ENCODE measurements at regions not wholly inside any gene's neighbourhood (a gene's known extent, or its start where the extent isn't known, plus 50 kb on each side); places are given as distances from the start of the nearest gene placed in this dataset.

DNA sequence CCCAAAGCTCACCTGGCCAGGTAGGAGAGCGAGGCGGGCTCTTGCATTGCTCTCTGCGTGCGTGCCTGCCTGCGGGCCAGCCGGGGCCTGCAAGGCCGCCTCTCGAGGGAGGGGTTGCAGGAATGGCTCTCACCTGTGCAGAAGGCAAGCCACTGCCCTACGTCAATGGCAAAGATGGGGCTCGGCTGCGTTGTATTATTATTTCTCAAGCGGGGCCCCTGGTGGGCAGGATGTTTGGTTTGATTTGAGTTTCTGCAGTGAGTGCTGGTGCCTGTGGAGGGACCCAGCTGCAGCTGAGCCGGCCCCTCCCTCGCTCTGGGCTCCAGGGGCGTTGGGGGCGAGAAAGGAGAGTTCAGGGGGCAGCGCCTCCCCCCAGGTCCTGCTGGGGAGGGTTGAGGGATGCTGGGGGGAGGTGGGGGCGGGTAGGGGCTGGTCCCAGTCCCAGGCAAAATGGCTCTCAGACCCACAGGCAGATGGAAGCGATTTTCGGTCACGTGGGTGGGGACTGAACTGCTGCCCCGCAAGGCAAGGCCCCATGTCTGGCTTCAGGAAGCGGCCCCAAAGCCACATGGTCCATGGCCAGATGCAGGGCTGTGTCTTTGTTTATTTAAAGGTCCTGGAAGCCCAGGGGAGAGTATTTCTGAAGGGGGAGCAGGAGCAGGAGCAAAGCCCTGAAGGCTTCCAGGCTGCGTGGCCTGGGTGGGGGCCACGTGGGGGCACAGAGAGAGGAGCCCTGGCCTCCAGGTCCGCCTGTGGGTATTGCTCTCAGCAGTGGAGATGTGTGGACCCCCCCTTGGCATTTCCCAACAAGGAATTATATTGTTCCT is 338.8 kb downstream of the SEC14L1 start:
- no peak for DNase-seq

GRCh38 chr17:77480199-77480508 is 339.4 kb downstream of the SEC14L1 start:
- DNase-seq: no peak

- DNase-seq: no peak
Observed at GRCh38 chr17:77480509-77481215, 339.9 kb downstream of the SEC14L1 start.

DNA sequence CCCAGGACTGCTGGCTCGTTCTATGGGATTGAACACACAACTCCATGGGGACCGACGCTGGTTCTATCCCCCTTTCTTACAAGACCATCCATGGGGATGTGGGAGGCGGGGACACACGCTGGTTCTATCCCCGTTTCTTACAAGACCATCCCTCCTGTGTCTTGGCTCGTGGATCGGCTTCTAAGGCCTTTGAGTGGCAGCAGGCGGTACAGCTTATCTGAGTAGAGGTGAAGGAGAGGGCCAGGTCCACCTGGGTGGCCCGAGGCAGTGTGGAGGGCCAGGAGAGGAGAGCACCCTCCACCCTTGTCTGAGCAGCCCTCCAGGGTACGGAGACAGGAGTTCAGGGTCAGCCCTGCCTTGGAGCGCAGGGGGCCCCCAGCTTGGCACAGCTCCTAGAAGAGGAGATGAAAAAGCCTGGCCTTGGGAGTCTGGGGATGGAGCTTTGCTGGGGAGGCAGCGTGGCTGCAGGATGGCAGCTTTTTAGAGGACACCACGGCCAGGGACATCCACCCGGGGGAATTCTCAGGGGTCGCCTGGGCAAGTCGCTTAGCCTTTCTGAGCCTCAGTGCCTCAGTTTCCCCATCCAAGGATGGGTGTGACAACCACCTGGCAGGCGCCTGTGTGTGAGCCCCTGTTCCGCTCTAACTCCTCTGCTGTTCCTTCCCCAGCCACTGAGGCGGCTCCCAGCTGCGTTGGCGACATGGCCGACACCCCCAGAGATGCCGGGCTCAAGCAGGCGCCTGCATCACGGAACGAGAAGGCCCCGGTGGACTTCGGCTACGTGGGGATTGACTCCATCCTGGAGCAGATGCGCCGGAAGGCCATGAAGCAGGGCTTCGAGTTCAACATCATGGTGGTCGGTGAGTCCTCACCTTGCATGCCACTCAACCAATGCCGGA is 341.0 kb downstream of the SEC14L1 start:
- no peak for DNase-seq

GRCh38 chr17:77482375-77483127 is 341.8 kb downstream of the SEC14L1 start:
- DNase-seq: no peak

DNA sequence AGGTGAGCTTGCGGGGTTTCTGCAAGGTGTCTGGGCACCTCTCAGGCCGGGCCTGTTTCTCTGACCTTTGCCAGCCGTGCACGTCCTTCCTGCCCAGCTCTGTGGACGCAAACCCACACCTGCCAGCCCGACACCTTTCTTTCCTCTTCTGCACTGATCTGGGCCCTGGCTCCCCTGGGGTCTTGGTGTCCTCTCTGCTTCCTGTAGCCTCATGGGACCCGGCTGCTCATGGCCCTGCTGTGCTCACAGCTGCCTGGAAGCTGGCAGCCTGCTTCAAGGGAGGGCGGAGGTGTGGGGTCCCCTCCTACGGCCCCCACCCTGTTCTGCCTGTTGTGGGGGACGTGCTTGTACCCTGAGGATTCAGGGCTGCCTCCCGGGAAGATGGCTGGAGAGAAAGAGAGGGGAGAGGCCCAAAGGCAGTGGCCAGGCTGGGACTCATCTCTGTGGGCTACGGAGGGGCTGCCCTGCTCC is 342.4 kb downstream of the SEC14L1 start:
- no peak for DNase-seq

DNA sequence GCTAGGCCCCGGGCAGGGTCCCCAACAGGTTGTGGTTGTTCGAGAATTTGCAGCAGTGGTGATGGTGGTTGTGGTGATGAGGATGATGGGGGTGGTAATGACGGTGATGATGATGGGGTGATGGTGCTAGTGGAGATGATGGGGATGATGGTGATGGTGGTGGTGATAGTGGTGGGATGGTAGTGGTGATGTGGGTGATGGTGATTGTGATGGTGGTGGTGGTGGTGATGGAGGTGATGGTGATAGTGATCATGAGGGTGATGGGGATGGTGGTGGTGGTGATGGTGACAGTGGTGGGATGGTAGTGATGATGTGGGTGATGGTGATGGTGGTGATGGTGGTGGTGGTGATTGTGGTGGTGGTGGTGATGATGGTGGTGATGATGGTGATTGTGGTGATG is 343.3 kb downstream of the SEC14L1 start:
- no peak for DNase-seq

- DNase-seq: no peak
Observed at GRCh38 chr17:77485089-77485833, 344.5 kb downstream of the SEC14L1 start.

GRCh38 chr17:77487211-77487629 is 346.5 kb downstream of the SEC14L1 start:
- no peak for DNase-seq

DNA sequence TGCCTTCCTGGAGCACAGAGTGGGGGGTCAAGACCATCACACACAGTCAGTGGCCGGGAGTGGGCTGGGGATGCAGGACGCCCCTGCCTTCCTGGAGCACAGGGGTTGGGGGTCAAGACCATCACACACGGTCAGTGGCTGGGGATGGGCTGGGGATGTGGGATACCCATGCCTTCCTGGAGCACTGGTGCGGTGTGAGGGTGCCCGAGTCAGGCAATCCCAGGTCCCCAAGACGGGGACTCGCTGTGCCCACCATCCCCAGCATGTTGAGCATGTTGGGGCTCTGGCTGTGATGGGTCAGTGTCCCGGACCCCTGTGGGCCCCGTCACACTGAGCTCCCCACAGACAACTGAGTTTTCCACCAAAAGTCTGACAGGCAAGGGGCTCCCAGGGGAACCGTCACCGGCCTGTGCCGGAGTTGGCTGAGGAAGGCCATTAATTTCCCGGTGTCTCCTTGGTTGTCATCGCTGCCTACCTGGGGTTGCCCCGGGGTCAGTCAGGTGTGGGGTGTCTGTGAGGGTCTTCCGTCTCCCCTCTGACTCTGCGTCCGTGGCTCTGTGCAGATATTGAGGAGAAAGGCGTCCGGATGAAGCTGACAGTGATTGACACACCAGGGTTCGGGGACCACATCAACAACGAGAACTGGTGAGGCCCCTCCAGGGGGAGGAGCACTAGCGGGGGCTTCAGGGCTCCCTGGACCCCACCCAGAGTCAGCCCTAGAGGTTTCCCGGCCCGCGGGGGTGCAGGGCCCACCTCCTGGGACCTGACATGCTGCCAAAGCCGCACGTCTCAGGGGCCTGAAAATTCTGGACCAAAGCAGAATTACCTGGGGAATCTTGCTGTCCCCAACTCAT is 347.1 kb downstream of the SEC14L1 start:
- no peak for DNase-seq

DNA sequence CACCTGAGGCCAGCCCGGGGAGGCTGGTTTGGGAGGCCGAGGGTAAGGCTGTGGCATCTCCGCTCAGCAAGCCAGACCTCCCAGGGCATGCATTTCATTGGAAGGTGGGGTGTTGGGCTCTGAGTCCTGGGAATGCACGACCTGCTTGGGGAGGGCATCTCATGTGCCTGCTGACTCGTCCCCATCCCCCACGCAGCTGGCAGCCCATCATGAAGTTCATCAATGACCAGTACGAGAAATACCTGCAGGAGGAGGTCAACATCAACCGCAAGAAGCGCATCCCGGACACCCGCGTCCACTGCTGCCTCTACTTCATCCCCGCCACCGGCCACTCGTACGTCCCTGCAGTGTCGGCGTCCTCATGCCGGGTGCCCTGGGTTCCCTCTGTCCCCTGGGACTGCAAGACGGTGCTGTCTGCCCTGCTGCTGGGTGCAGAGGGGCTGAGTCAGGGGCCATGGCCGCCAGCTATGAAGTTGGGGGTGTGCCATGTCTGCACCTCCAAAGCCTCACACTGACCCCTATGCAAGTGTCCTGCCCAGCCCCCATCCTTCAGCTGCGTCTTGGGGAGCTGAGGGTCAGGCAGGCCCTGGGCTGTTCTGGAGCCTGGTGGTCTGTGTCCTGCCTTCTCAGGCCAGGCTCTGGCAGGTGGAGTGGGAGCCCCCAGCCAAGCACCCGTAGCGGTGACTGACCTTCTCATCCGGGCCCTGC is 347.9 kb downstream of the SEC14L1 start:
- no peak for DNase-seq

DNA sequence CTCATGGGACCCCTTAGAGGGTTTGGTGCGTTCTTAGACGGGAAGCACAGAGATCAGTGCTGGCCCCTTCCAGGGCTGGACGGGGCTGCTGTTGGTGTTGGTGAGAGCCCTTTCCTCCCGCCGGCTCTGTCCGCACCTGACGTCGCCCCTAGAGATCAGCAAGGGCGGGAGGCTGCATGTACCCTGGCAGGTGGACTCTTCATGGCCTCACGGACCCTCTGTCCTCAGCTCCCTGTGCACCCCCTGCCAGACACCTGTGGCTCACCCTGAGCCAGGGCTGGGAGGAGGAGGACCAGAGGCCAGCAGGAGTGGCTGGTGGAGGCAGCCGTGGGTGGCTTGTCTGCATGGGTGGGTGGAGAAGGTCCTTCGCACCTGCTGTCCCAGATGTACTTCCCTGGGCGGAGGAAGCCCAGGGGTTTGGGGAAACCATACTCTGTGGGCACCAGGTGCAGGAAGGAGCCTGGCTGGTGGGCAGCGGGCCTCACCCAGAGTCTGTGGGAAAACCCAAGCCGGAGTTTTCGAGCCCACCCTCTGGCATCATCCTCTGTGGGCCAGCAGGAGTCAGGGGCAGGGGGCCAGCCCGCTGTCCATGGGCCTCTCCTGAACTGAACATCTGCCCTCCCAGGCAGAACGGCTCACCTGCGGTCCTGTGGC is 348.6 kb downstream of the SEC14L1 start:
- DNase-seq: no peak

DNA sequence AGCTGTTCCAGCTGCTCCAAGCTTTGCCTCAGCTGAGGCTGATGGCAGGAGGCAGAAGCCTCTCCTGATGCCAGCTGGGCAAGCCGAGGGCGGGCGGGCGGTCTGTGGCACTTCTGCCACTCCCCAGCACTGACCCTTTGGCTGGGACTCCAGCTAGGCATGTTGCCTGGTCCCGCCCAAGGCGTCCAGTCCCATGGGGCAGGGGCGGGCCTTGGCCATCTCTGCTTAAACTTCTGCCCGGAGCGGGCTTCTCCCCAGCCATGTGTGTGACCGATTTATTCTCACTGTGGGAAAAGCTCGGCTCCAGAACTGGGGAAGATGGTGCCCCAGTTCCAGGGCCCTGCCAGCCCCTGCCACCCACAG is 349.1 kb downstream of the SEC14L1 start:
- DNase-seq: no peak

GRCh38 chr17:77490361-77491183 is 349.8 kb downstream of the SEC14L1 start:
- DNase-seq: no peak

DNA sequence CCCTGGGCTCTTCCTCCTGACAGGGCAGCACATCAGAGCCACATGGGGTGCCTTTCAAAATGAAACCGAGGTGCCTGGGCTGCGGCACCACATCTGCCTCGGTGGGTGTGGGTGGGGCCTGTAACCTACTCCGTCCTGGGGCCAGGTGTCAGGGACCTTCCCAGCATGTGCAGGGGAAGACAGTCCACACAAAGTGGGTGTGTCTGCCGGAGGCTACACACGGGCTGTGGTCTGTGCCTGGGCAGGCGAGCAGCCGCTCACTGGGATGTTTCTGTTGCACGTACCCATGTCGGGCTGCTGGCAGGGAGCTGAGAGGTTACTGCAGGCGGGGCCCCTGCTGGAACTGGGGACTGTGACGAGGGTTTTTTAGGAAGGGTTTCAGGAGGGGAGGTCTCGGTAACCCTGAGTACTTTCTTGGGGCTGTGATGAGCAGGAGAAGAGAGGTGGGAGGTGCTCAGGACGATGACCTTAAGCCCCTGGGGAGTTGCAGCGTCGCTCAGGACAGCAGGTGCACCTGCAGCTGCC is 351.2 kb downstream of the SEC14L1 start:
- DNase-seq: no peak

- no peak for DNase-seq
Observed at GRCh38 chr17:77492446-77493237, 351.9 kb downstream of the SEC14L1 start.

DNA sequence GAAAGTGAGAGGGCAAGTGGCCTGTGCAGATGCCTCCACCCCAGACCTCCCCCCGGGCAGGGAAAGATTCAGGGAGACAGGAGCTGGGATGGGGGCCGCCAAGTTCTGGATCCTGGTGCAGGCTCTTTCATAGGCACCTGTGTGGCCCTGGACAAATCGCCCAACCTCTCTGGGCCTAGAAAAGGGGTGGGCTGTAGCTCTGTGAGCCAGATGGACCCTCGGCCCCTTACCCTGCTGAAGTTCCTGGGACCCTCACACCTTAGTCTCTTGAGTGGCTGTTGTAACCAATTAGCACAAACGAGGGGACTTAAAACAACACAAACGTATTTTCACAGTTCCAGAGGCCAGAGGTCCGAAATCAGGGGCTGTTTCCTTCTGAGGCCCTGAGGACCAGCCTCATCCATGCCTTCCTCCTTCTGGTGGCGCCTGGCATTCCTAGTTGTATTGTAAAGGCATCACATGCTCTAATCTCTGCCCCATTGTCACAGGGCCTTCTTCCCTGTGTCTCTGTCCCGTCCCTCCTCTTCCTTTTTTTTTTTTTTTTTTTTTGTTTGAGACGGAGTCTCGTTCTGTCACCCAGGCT is 352.6 kb downstream of the SEC14L1 start:
- DNase-seq: no peak

Measured in DMS79 (cell line).